Myocyte (in vitro differentiated cells): ENCODE measurements at regions not wholly inside any gene's neighbourhood (a gene's known extent, or its start where the extent isn't known, plus 50 kb on each side); places are given as distances from the start of the nearest gene placed in this dataset.

Experiments used
- DNase-seq: peaks from one replicate; pipeline ENCODE4 v3.0.0-alpha.2; 2012; ENCODE audit warnings: low read depth

- no peak for DNase-seq
Observed at GRCh38 chr17:413706-414380, 61.2 kb upstream of the RPH3AL start.

GRCh38 chr17:413016-413350 lies 60.4 kb upstream of the RPH3AL start:
- no peak for DNase-seq

DNA sequence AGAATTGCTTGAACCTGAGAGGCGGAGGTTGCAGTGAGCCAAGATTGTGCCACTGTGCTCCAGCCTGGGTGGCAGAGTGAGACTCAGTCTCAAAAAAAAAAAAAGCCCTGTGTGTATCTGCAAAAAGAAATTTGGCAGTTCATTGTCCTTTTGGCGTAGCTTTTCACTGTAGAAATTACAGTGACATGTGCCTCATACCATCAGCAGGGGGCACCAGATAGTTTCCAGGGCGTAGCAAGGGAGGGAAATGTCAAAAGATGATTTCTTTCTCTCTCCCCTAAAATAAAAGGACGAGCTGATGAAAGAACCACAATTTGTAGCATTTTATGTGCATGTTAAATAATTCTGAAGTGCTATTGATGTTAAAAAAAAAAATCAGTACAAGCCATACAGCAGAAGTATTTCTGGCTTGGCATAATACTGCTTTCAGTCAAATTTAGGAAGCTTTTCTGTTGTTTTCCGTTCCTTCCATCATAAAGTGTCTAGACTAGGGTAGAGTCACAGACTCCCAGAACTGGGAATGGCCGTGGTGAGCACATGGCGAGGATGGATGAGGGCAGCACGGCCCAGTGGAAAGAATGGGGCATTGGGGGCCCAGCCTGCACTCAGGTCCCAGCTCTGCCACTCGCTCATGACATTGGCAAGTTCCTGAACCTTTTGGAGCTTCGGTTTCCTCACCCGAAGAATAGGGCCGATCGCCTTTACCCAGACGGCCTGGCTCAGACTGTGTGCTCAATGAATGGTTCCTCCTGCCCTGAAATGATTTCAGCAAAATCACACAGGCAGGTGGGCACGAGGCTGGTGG lies 59.8 kb upstream of the RPH3AL start:
- peak; percentile 68 for DNase-seq

DNA sequence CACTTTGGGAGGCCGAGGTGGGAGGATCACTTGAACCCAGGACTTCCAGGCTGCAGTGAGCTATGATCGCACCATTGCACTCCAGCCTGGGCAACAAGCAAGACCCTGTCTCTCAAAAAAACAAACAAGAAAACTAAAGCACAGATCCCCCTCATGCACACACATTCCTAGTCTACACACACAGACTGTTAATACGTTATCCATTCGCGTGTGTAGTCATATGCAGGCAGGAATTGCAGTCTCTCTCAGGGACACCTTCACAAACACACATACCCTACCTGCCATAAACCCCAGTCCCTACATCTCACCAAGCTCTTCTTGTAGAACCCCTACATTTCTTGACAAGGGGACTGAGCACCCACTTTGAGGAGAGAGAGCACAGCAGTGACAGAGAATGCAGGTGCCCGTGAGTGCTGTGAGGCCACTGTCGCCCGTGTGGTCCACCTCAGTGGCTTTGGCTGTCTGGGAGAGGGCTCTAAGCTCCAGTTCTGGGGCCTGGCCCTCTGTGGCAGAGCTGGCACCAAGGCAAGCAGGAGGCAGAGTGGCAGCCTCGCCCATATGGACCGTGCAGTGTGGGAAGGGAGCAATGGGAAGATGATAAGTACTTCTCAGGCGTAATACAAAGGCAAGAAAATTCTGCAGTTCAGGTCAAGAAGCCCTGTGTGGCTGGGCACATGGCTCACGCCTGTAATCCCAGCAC lies 59.0 kb upstream of the RPH3AL start:
- no peak for DNase-seq

- DNase-seq = no peak
Observed at GRCh38 chr17:410543-411401, 58.2 kb upstream of the RPH3AL start.

- DNase-seq = peak; percentile 99
Observed at GRCh38 chr17:409848-410542, 57.4 kb upstream of the RPH3AL start.

GRCh38 chr17:409308-409847 lies 56.8 kb upstream of the RPH3AL start:
- DNase-seq = no peak

DNA sequence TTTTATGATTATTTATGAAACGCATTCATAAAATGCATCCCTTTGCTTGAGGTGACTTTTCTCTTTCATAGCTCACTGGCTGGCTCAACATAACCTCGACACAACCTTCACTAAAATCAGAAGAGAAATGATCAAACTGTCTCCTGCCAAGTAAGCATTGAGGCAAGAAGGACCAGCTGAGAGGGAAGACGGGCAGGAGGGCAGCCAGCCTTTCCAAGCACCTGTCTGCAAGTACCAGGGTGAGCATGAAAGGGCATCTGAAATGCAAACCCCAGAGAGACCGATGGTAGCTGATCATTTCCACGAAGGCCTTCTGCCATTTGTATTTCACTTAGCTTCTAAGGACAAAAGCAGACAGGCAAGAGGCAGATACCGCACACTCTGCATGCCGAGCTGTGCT lies 52.1 kb upstream of the RPH3AL start:
- DNase-seq = no peak
